CD4-positive, alpha-beta memory T cell (primary cell): ENCODE measurements at regions not wholly inside any gene's neighbourhood (a gene's known extent, or its start where the extent isn't known, plus 50 kb on each side); places are given as distances from the start of the nearest gene placed in this dataset.

ENCODE experiments used
- CTCF ChIA-PET: fragments of 350-600 bp; sonication (Branson Sonifier 250); formaldehyde crosslinking; loops from one replicate; lab custom pipeline; 2021; ENCODE audit warnings: inconsistent platforms; ENCODE audit not compliant: partially characterized antibody; lab: Charles Lee
- POLR2A ChIA-PET: fragments of 350-600 bp; sonication (Branson Sonifier 250); formaldehyde crosslinking; loops from one replicate; lab custom pipeline; 2021; ENCODE audit not compliant: partially characterized antibody; lab: Charles Lee
- DNase-seq, 5 donors: peaks; one replicate each; pipeline versions ENCODE4 v3.0.0 to v3.0.0-alpha.2; 2020 to 2022; ENCODE audit warnings: mixed read lengths in 1 of 5
- H3K27ac ChIP-seq: one replicate; pipeline ENCODE4 v1.7.0; 2013; ENCODE audit warnings: low read depth, low read length
- H3K27me3 ChIP-seq: 2 replicates; pipeline ENCODE4 v1.7.0; 2013; ENCODE audit warnings: mild to moderate bottlenecking, low read length, moderate library complexity; ENCODE audit not compliant: insufficient read depth
- H3K36me3 ChIP-seq: 2 replicates; pipeline ENCODE4 v1.7.0; 2013; ENCODE audit warnings: mild to moderate bottlenecking, low read length, moderate library complexity; ENCODE audit not compliant: insufficient read depth
- H3K4me1 ChIP-seq: 2 replicates; pipeline ENCODE4 v1.7.0; 2013; ENCODE audit warnings: mild to moderate bottlenecking, low read length, moderate library complexity; ENCODE audit not compliant: insufficient read depth
- H3K4me3 ChIP-seq, 2 donors: one replicate each; pipeline ENCODE4 v1.7.0; 2013; ENCODE audit warnings: low read length in 2 of 2, mild to moderate bottlenecking in 1 of 2
- H3K9me3 ChIP-seq, 2 donors: one replicate each; pipeline ENCODE4 v1.7.0; 2013; ENCODE audit warnings: low read length in 2 of 2, control low read depth in 1 of 2; ENCODE audit not compliant: control insufficient read depth in 1 of 2
- H3K27ac Mint-ChIP-seq, 7 donors: one replicate each; pipeline ENCODE4 v1.8.0; 2020 to 2021; ENCODE audit warnings: mixed read lengths in 7 of 7, mild to moderate bottlenecking in 6 of 7, inconsistent platforms in 3 of 7, moderate library complexity in 3 of 7
- H3K27me3 Mint-ChIP-seq, 2 donors: one replicate each; pipeline ENCODE4 v1.8.0; 2020 to 2021; ENCODE audit warnings: mixed read lengths in 2 of 2
- H3K36me3 Mint-ChIP-seq, 2 donors: one replicate each; pipeline ENCODE4 v1.8.0; 2020 to 2021; ENCODE audit warnings: mixed read lengths in 2 of 2, inconsistent platforms in 1 of 2, mild to moderate bottlenecking in 1 of 2
- H3K4me1 Mint-ChIP-seq, 4 donors: one replicate each; pipeline ENCODE4 v1.8.0; 2020 to 2021; ENCODE audit warnings: mixed read lengths in 4 of 4, mild to moderate bottlenecking in 1 of 4
- H3K4me3 Mint-ChIP-seq, 8 donors: one replicate each; pipeline ENCODE4 v1.8.0; 2020 to 2021; ENCODE audit warnings: mixed read lengths in 8 of 8, mild to moderate bottlenecking in 7 of 8, moderate library complexity in 6 of 8, inconsistent platforms in 3 of 8
- H3K9me3 Mint-ChIP-seq, 8 donors: one replicate each; pipeline ENCODE4 v1.8.0; 2020 to 2021; ENCODE audit warnings: mixed read lengths in 8 of 8, mild to moderate bottlenecking in 5 of 8, inconsistent platforms in 3 of 8, moderate library complexity in 1 of 8
- intact Hi-C: fragments of 100-400 bp; cut with micrococcal nuclease; formaldehyde crosslinking; loops from one replicate; pipeline ENCODE4 v1.15.1; 2023

- Mint-ChIP-seq H3K36me3 (no peaks in the 10 kb centered on the region), H3K27ac (no peak overlapping the region), H3K4me1 (peaks cover 11 to 31% (median 18%) of the 10 kb centered on the region in 4 donors), H3K4me3 (no peak overlapping the region), H3K9me3 (peaks cover 0 to 2% (median 0%) of the 10 kb centered on the region in 8 donors), H3K27me3 (peaks cover 0 to 2% of the 10 kb centered on the region in 2 donors)
- no peak for DNase-seq
- no peak overlapping the region for H3K4me3 ChIP-seq
- H3K36me3 ChIP-seq, result no peaks in the 10 kb centered on the region
- H3K4me1 ChIP-seq, result peaks cover 19% of the 10 kb centered on the region
- POLR2A ChIA-PET, result interaction anchor here (0.6 kb wide), 1 partner anchor 7 kb away, joined by 6 read pairs; no protein-coding TSS in a partner anchor
- intact Hi-C loops, result no loop called here
- no peaks in the 10 kb centered on the region for H3K9me3 ChIP-seq
- no peaks in the 10 kb centered on the region for H3K27me3 ChIP-seq
- CTCF ChIA-PET, result no interaction called here
- no peak overlapping the region for H3K27ac ChIP-seq
Observed at GRCh38 chr15:70541511-70541910, 221.8 kb downstream of the UACA start.

DNA sequence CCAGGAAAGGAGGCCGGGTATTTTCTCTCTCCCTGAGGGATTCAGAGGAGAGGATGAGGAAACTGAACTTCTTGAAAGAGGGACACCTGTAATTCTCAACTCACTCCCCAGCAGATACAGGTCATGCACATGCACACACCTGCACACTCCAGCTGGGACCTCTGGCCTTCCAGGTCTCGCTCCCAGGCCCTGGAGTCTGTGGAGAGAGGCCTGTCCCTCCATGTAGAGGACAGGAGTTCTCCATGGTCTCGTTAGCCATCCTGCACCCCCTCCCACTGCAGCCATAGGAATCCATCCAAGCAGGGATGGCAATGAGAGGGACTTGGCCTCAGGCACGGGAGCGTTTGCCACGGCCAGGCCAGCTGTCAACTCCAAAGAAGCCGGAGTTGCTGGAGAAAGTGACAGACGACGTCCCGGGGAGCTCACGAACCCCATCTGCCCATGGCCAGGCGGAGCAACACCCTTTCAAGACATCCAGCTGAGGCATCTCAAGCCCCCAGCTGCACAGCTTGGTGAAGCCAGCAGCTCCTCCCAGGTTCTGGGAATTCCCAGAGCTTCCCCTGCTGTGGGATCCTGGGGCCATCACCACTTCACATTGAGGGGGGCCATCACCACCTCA lies 223.3 kb downstream of the UACA start:
- Mint-ChIP-seq H3K27ac (no peak overlapping the region), H3K4me1 (peaks cover 21 to 35% (median 28%) of the 10 kb centered on the region in 4 donors)

DNA sequence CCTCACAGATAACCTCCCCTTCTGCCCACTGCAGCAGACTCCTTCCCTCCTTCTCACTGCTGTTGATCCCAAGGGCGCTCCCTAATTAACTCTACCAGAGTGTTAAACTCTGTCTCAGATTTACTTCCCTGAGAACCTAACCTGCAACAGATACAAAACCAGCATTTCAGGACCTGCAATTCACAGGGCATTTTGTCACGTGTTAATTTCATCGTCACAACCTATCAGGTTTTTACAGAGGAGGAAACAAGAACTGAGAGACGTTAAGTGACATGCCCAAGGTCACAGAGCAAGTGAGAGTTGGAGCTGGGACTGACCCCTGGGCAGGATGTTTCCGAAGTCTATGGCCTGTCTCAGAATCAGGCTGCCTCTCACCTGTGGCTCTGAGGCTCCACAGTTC lies 223.9 kb downstream of the UACA start:
- Histone ChIP-seq H3K36me3 (no peaks in the 10 kb centered on the region), H3K9me3 (no peaks in the 10 kb centered on the region), H3K27ac (no peak overlapping the region), H3K27me3 (no peaks in the 10 kb centered on the region), H3K4me1 (peaks cover 40% of the 10 kb centered on the region), H3K4me3 (no peak overlapping the region)
- peaks cover 0 to 2% (median 0%) of the 10 kb centered on the region in 8 donors for H3K9me3 Mint-ChIP-seq
- no peaks in the 10 kb centered on the region for H3K36me3 Mint-ChIP-seq
- H3K27me3 Mint-ChIP-seq, result peaks cover 0 to 2% of the 10 kb centered on the region in 2 donors
- peaks cover 28 to 41% (median 34%) of the 10 kb centered on the region in 4 donors for H3K4me1 Mint-ChIP-seq
- POLR2A ChIA-PET, result interaction anchor here (0.8 to 2.9 kb wide), 2 partner anchors 11 to 20 kb away, joined by 3 to 9 read pairs; no protein-coding TSS in a partner anchor
- H3K4me3 Mint-ChIP-seq, result no peak overlapping the region
- DNase-seq, result no peak
- intact Hi-C loops, result no loop called here
- CTCF ChIA-PET, result no interaction called here
- H3K27ac Mint-ChIP-seq, result no peak overlapping the region

More for the DNA sequence above, 223.3 kb downstream of the UACA start:
- Histone ChIP-seq H3K9me3 (no peaks in the 10 kb centered on the region), H3K27ac (no peak overlapping the region), H3K4me1 (peaks cover 34% of the 10 kb centered on the region), H3K4me3 (no peak overlapping the region), H3K36me3 (no peaks in the 10 kb centered on the region), H3K27me3 (no peaks in the 10 kb centered on the region)
- intact Hi-C loops, result no loop called here
- H3K36me3 Mint-ChIP-seq, result no peaks in the 10 kb centered on the region
- POLR2A ChIA-PET, result interaction anchor here (0.8 kb wide), 1 partner anchor 19 kb away, joined by 3 read pairs; no protein-coding TSS in a partner anchor
- CTCF ChIA-PET, result no interaction called here
- no peak overlapping the region for H3K4me3 Mint-ChIP-seq
- peaks cover 0 to 2% of the 10 kb centered on the region in 2 donors for H3K27me3 Mint-ChIP-seq
- peaks cover 0 to 2% (median 0%) of the 10 kb centered on the region in 8 donors for H3K9me3 Mint-ChIP-seq
- no peak for DNase-seq

GRCh38 chr15:70538278-70538677 lies 225.1 kb downstream of the UACA start:
- H3K4me1 Mint-ChIP-seq, result peaks cover 35 to 52% (median 44%) of the 10 kb centered on the region in 4 donors
- no peak overlapping the region for H3K4me3 ChIP-seq
- no peaks in the 10 kb centered on the region for H3K9me3 ChIP-seq
- peak overlapping the region in 1 of 8 donors; percentile 13 for H3K4me3 Mint-ChIP-seq
- intact Hi-C loops, result no loop called here
- peak overlapping the region in 3 of 7 donors; percentile 22 to 52 (median 46) for H3K27ac Mint-ChIP-seq
- H3K36me3 ChIP-seq, result no peaks in the 10 kb centered on the region
- peaks cover 0 to 2% (median 0%) of the 10 kb centered on the region in 8 donors for H3K9me3 Mint-ChIP-seq
- peaks cover 52% of the 10 kb centered on the region for H3K4me1 ChIP-seq
- peaks cover 0 to 2% of the 10 kb centered on the region in 2 donors for H3K27me3 Mint-ChIP-seq
- no peak overlapping the region for H3K27ac ChIP-seq
- no peaks in the 10 kb centered on the region for H3K36me3 Mint-ChIP-seq
- DNase-seq, result no peak
- H3K27me3 ChIP-seq, result no peaks in the 10 kb centered on the region
- ChIA-PET CTCF (no interaction called here), POLR2A (interaction anchor here (0.8 to 2.9 kb wide), 2 partner anchors 10 to 46 kb away, joined by 3 to 9 read pairs; no protein-coding TSS in a partner anchor)

GRCh38 chr15:70535955-70536338 lies 227.4 kb downstream of the UACA start:
- CTCF ChIA-PET, result interaction anchor here (1.2 to 3.1 kb wide), 15 partner anchors 9 to 1073 kb away, joined by 3 to 22 read pairs (median 5); no protein-coding TSS in a partner anchor
- H3K4me3 ChIP-seq, result peak overlapping the region in 1 of 2 donors; percentile 18
- H3K36me3 ChIP-seq, result no peaks in the 10 kb centered on the region
- H3K9me3 ChIP-seq, result no peaks in the 10 kb centered on the region
- peak overlapping the region; percentile 86 to 95 (median 89) for H3K27ac Mint-ChIP-seq
- H3K4me1 Mint-ChIP-seq, result peaks cover 43 to 71% (median 57%) of the 10 kb centered on the region in 4 donors
- peak overlapping the region; percentile 84 to 95 (median 90) for H3K4me3 Mint-ChIP-seq
- POLR2A ChIA-PET, result interaction anchor here (0.8 to 3.1 kb wide), 20 partner anchors 9 to 1083 kb away, joined by 3 to 20 read pairs (median 6); partner anchors contain the start of genes RPLP1 and TLE3
- peaks cover 59% of the 10 kb centered on the region for H3K4me1 ChIP-seq
- H3K27me3 ChIP-seq, result no peaks in the 10 kb centered on the region
- peaks cover 0 to 2% (median 0%) of the 10 kb centered on the region in 8 donors for H3K9me3 Mint-ChIP-seq
- H3K36me3 Mint-ChIP-seq, result no peaks in the 10 kb centered on the region
- H3K27me3 Mint-ChIP-seq, result peaks cover 0 to 2% of the 10 kb centered on the region in 2 donors
- DNase-seq, result no peak
- intact Hi-C loops, result loop anchor here (1.0 kb wide), 2 partner anchors 23 to 44 kb away; no protein-coding TSS in a partner anchor
- H3K27ac ChIP-seq, result peak overlapping the region; percentile 23

GRCh38 chr15:70535071-70535954 lies 228.0 kb downstream of the UACA start:
- Mint-ChIP-seq H3K27me3 (no peaks in the 10 kb centered on the region), H3K9me3 (no peaks in the 10 kb centered on the region), H3K4me3 (peak overlapping the region; percentile 84 to 95 (median 90)), H3K27ac (peak overlapping the region; percentile 86 to 95 (median 89)), H3K36me3 (no peaks in the 10 kb centered on the region), H3K4me1 (peaks cover 44 to 78% (median 61%) of the 10 kb centered on the region in 4 donors)
- ChIA-PET CTCF (interaction anchor here (0.7 to 3.1 kb wide), 19 partner anchors 8 to 1073 kb away, joined by 3 to 22 read pairs (median 5); partner anchors contain the start of gene TLE3), POLR2A (interaction anchor here (0.7 to 3.1 kb wide), 25 partner anchors 9 to 1083 kb away, joined by 3 to 20 read pairs (median 5); partner anchors contain the start of genes RPLP1 and TLE3)
- intact Hi-C loops, result loop anchor here (1.0 kb wide), 2 partner anchors 24 to 43 kb away; no protein-coding TSS in a partner anchor
- DNase-seq, result peak; percentile 66 to 77 (median 73)
- no peaks in the 10 kb centered on the region for H3K27me3 ChIP-seq
- peaks cover 65% of the 10 kb centered on the region for H3K4me1 ChIP-seq
- H3K36me3 ChIP-seq, result no peaks in the 10 kb centered on the region
- peak overlapping the region; percentile 19 to 53 for H3K4me3 ChIP-seq
- H3K27ac ChIP-seq, result peak overlapping the region; percentile 23
- H3K9me3 ChIP-seq, result no peaks in the 10 kb centered on the region
